K562 (cell line): ENCODE measurements at regions not wholly inside any gene's neighbourhood (a gene's known extent, or its start where the extent isn't known, plus 50 kb on each side); places are given as distances from the start of the nearest gene placed in this dataset.

Experiments
- E2F5 ChIP-seq: sonication (generic); formaldehyde crosslinking; IDR thresholded peaks from 2 replicates; pipeline ENCODE4 v1.8.0; 2022; ENCODE audit warnings: mild to moderate bottlenecking, missing genetic modification reagents
- TF ChIP-seq, protein P1 (sequence below): sonication (generic); formaldehyde crosslinking; IDR thresholded peaks from 2 replicates; pipeline ENCODE4 v1.8.1; 2023; ENCODE audit warnings: mild to moderate bottlenecking, missing genetic modification reagents

DNA sequence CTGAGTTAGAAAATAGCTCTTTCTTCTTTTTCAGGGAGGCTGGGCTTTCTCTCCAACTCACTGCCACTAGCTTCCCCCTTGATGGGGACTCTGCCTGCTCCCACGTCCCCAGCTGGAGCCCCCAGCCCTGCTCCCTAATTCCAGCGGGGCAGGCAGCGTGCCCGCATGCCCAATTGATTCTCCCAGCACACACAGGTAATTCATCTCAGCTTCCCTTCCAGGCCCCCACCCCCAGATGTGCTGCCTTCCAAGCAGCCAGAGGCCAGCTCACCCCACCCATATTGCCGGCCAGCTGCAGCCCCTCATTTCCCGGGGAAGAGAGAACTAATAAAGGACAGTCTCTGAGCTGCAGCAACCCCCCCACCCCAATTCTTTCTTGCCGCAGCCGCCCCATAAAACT is 69.8 kb downstream of the EFNB1 start:
- TF ChIP-seq, protein P1, sequence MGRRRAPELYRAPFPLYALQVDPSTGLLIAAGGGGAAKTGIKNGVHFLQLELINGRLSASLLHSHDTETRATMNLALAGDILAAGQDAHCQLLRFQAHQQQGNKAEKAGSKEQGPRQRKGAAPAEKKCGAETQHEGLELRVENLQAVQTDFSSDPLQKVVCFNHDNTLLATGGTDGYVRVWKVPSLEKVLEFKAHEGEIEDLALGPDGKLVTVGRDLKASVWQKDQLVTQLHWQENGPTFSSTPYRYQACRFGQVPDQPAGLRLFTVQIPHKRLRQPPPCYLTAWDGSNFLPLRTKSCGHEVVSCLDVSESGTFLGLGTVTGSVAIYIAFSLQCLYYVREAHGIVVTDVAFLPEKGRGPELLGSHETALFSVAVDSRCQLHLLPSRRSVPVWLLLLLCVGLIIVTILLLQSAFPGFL (CRISPR knock-in tag), result no peak
- no peak for TF ChIP-seq E2F5
